ENCODE measurements at regions not wholly inside any gene's neighbourhood (a gene's known extent, or its start where the extent isn't known, plus 50 kb on each side); places are given as distances from the start of the nearest gene placed in this dataset.

DNA sequence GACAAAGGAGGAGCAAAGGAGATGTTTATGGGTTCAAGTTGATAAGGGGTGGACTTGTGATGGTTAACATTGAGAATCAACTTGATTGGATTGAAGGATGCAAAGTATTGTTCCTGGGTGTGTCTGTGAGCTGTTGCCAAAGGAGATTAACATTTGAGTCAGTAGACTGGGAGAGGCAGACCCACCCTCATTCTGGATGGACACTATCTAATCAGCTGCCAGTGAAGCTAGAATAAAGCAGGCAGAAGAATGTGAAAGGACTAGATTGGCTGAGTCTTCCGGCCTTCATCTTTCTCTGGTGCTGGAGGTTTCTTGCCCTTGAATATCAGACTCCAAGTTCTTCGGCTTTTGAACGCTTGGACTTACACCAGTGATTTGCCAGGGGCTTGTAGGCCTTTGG lies 98.7 kb upstream of the DAB1 start:
- H3K4me1 ChIP-seq, result no peaks in the 10 kb centered on the region
- no peak overlapping the region for H3K27ac ChIP-seq
- DNase-seq, result no peak
- no peaks in the 10 kb centered on the region for H3K27me3 ChIP-seq (replicated peaks in 1 of 7)
- TF ChIP-seq POLR2AphosphoS5 (IDR thresholded peaks at IDR 0.05) (no peak), POLR2A (IDR thresholded peaks at IDR 0.05) (no peak)
- TF ChIP-seq, protein P1, sequence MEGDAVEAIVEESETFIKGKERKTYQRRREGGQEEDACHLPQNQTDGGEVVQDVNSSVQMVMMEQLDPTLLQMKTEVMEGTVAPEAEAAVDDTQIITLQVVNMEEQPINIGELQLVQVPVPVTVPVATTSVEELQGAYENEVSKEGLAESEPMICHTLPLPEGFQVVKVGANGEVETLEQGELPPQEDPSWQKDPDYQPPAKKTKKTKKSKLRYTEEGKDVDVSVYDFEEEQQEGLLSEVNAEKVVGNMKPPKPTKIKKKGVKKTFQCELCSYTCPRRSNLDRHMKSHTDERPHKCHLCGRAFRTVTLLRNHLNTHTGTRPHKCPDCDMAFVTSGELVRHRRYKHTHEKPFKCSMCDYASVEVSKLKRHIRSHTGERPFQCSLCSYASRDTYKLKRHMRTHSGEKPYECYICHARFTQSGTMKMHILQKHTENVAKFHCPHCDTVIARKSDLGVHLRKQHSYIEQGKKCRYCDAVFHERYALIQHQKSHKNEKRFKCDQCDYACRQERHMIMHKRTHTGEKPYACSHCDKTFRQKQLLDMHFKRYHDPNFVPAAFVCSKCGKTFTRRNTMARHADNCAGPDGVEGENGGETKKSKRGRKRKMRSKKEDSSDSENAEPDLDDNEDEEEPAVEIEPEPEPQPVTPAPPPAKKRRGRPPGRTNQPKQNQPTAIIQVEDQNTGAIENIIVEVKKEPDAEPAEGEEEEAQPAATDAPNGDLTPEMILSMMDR (IDR thresholded peaks at IDR 0.05 in 8 of 11, conservative IDR thresholded peaks at IDR 0.05 in 3 of 11), result no peak
- no peaks in the 10 kb centered on the region for H3K36me3 ChIP-seq
- intact Hi-C loops (cut with DNase I; ENCODE audit: low total_unique reads), result no loop called here
- H3K9me3 ChIP-seq, result no peaks in the 10 kb centered on the region
- 88 to 98% (median 90%) methylated on average over 3 of the region's 3 CpGs for WGBS, 5 donors
- H3K4me3 ChIP-seq, result no peak overlapping the region

DNA sequence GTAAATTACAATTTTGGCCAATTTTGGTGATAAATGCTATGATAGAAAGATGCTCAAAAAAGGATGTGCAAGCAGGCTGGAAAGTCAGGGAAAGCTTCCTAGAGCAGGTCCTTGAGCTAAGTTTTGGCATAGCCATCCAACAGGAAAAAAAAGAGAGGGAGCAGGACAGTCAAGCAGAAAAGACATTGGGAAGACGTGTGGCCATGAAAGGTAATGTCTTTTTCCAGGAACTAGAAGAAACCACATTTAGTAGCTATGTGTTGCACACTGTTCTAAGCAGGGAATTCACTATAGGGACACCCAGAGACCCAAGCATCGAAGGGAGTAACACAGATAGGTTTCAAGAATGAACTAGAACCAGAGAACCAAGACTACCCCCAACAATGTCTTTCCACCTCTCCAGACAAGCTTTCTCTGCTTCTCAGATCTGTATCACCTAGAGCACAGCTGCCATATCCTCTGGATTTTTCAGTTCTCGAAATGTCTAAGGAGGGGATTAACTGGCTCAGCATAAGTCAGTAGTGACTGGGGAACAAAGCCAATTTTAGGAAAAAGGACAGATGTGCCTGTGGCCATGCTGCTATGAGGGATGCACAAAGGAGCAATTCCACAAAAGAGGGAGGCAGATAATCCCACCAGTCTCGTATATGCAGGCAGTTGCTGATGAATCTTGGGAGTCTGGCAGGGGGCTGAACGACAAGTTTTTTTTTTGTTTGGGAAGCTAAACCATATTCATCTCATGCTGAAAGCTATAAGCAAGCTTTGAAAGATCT lies 97.1 kb upstream of the DAB1 start:
- Histone ChIP-seq H3K4me1 (no peaks in the 10 kb centered on the region), H3K27ac (no peak overlapping the region), H3K27me3 (replicated peaks in 1 of 7) (no peaks in the 10 kb centered on the region), H3K4me3 (no peak overlapping the region), H3K9me3 (no peaks in the 10 kb centered on the region), H3K36me3 (no peaks in the 10 kb centered on the region)
- DNase-seq, result no peak
- intact Hi-C loops (cut with DNase I; ENCODE audit: low total_unique reads), result no loop called here
- WGBS, 5 donors, result 62 to 75% (median 69%) methylated on average over 5 of the region's 5 CpGs
- TF ChIP-seq POLR2A (IDR thresholded peaks at IDR 0.05) (no peak), POLR2AphosphoS5 (IDR thresholded peaks at IDR 0.05) (no peak)
- TF ChIP-seq, protein P1 (IDR thresholded peaks at IDR 0.05 in 8 of 11, conservative IDR thresholded peaks at IDR 0.05 in 3 of 11), result no peak

DNA sequence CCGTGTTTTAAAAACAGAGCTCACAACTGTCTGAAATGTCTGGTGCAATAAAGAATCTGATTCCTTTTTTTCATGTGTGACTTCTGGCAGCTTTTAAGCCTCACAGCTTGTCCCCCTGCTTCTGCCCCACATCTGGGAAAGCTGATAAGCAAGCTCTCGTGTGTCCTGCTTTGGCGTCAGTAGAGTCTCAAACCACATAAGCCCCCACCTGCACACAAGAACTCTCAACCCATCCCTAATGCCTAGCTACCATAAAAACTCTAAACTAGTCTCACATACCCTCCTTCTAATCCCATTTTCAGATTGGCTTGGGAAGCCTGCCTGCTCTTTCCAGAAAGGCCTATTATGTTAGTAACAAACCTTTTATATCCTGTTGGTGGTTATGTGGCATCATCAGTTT lies 94.6 kb upstream of the DAB1 start:
- H3K4me1 ChIP-seq, result no peaks in the 10 kb centered on the region
- no peak for TF ChIP-seq POLR2A (IDR thresholded peaks at IDR 0.05)
- TF ChIP-seq POLR2AphosphoS5 (IDR thresholded peaks at IDR 0.05), result no peak
- TF ChIP-seq, protein P1 (IDR thresholded peaks at IDR 0.05 in 8 of 11, conservative IDR thresholded peaks at IDR 0.05 in 3 of 11), result no peak
- DNase-seq, result no peak
- H3K27ac ChIP-seq, result no peak overlapping the region
- H3K36me3 ChIP-seq, result no peaks in the 10 kb centered on the region
- no peaks in the 10 kb centered on the region for H3K9me3 ChIP-seq
- H3K4me3 ChIP-seq, result no peak overlapping the region
- no peaks in the 10 kb centered on the region for H3K27me3 ChIP-seq (replicated peaks in 1 of 7)
- WGBS, 5 donors, result 42 to 58% (median 46%) methylated on average over 3 of the region's 3 CpGs
- intact Hi-C loops (cut with DNase I; ENCODE audit: low total_unique reads), result no loop called here

DNA sequence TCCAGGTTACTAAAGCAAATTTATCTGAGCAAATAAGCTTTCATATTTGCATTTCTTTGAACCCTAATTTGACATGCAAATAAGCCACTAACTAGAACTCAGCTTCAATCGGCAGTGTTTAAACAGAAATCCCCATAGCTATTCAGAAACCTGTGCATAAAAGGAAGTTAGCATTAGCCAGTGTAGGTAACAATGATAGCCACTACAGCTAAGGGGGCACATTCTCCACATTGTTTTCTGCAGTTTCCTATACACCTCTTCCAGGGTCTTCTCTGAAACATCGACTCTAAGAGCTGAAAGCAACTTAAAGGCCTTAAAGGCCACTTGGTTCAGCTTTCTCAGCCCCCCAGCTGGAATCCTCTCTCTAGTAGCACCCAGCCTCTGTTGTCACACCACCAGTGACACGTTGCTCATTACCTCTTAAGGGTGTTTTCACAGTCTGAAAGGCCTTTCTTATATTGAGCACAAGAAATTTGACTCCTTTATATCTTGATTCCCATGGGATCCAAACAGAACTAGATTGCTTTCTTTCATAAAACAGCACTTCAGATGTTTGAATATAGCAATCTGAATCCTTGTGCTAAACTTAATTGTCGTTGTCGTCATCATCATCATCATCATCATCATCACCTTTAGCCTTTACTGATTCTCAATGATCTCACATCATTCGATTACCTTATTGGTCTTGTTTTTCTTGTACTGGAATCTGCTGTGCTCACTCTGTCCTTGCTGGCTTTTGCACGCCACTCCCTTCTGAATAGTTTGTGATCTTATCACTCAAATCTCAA lies 93.9 kb upstream of the DAB1 start:
- 69 to 75% (median 71%) methylated on average over 7 of the region's 7 CpGs for WGBS, 5 donors
- Histone ChIP-seq H3K4me3 (no peak overlapping the region), H3K27me3 (replicated peaks in 1 of 7) (no peaks in the 10 kb centered on the region), H3K4me1 (no peaks in the 10 kb centered on the region), H3K27ac (no peak overlapping the region), H3K36me3 (no peaks in the 10 kb centered on the region), H3K9me3 (no peaks in the 10 kb centered on the region)
- DNase-seq, result no peak
- TF ChIP-seq POLR2A (IDR thresholded peaks at IDR 0.05) (no peak), POLR2AphosphoS5 (IDR thresholded peaks at IDR 0.05) (no peak)
- TF ChIP-seq, protein P1 (IDR thresholded peaks at IDR 0.05 in 8 of 11, conservative IDR thresholded peaks at IDR 0.05 in 3 of 11), result no peak
- intact Hi-C loops (cut with DNase I; ENCODE audit: low total_unique reads), result no loop called here

Data from spleen (tissue), 11 donors.